GM21367 (cell line): ENCODE measurements at regions not wholly inside any gene's neighbourhood (a gene's known extent, or its start where the extent isn't known, plus 50 kb on each side); places are given as distances from the start of the nearest gene placed in this dataset.
"Not testable (repeated sequence)": the region's sequence is repeated elsewhere in the genome, so short reads cannot be mapped to it uniquely, and the experiment has no call there.

Experiments
- ATAC-seq: cut with Tn5 transposase; IDR thresholded peaks from one replicate; pipeline ENCODE4 v1.9.1; 2021; ENCODE audit not compliant: unreplicated experiment

GRCh38 chr6:126202707-126203106, 137.2 kb upstream of the CENPW start:
- ATAC-seq: no peak

DNA sequence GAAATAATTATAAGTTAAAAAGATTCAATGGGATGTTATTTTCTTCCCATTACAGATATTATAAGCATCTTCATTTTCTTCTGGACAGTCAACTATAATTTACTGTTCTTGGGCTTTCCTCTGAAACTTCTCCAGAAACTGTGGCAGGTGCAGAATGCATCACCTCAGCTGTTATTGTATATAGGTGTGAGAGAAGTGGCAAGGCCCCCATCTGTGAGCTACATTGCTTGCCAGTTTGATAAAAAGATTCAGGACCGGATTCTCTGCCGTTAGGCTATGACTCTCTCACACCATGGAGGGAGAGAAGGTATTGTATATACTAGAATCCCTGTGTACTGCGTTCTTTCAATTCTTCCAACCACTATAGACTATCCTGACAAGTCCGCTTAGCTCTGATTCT, 135.8 kb upstream of the CENPW start:
- no peak for ATAC-seq

DNA sequence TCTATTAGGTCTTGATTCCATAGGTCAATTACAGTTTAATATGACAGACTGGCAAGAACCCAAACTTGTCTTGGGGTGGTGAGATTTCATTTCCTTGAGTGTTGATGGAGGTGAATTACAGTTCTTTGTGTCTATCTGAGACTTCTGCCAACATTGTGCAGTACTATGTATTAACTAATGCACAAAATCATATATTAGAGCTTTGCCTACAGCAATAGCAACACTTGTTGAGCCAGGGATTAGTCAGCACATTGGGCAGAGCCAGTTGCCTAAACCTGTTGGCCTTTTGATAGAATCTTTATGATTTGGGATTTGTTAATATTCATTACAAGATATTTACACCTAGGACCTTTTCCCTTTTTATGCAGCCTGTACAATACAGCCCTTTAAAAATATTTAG, 135.3 kb upstream of the CENPW start:
- no peak for ATAC-seq

- no peak for ATAC-seq
Observed at GRCh38 chr6:126206504-126207246, 133.2 kb upstream of the CENPW start.

DNA sequence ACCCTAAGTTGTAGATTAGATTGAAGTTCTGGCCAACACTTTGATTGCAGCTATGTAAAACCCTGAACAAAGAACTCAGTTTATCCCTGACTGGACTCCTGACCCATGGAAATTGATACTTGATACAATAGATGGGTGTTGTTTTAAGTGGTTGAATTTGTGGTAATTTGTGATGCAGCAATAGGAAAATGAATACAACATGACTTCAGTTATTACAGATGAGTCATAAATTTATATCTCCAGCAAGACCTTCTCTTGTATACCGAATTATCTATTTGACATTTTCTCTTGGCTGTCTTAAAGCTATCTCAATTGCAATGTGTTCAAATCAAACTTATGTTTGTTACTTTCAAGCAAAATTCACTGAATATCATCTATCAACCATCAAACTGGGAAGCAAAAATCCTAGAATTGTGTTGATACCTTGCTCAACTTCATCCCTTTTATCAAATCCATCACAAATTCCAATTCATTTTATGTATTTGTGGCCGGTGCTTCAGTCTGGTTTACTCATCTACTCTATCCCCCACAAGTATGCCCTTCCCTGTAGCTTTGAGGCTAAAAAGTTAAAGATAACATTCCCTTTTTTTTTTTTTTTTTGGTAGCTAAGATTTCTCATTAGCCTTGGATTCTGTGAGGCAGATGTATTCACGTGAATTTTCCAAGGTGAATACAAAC, 129.4 kb upstream of the CENPW start:
- no peak for ATAC-seq

- ATAC-seq: no peak
Observed at GRCh38 chr6:126217497-126217896, 122.4 kb upstream of the CENPW start.

DNA sequence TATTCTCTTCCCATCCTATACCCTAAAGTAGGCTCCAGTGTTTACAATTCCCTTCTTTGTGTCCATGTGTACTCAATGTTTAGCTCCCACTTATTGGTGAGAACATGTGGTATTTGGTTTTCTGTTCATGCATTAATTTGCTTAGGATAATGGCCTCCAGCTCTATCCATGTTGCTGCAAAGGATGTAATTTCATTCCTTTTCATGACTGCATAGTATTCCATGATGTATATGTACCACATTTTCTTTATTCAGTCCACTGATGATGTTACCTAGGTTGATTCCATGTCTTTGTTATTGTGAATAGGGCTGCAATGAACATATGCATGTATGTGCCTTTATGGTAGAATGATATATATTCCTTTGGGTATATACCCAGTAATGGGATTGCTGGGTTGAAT, 119.0 kb upstream of the CENPW start:
- not testable (repeated sequence) for ATAC-seq

DNA sequence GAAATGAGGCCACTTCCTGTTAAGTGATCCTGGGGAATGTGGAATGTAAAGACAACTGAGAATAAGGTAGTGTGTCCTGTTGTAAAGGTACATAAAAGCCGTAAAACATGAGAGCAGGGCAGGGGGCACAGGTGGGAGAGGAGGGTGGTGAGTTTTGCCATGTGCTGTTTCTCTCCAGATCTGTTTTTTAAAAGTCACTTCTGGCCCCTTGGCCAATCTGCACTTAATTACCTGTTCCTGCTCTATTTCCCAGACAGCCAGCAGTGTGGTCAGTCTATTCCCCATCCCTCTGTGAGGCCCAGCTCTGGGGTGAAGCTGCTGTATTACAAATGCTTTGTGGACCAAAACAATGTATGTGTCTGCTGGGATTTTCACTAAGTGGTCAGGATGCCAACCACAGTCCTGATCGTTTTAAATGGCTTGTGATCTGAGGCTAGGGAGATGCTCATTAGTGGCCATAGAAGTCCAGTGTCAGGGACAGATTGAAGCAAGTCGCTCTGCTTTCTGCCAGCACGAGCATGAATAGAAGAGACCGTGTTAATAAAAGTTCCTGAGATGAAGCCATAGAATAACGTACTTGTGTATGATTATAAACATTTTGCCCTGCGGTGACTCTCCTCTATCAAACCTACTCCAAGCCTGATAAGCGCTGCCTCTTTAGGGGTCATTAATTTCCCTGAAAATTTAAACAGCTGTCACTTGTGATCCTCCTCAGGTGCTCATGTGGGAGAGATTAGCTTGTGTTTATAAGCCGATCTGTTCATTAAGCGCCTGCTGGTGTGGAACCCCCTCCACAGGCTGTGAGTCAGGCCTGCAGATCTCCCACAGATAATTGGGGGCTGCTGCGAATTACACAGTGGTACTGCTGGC, 111.8 kb upstream of the CENPW start:
- ATAC-seq: no peak

DNA sequence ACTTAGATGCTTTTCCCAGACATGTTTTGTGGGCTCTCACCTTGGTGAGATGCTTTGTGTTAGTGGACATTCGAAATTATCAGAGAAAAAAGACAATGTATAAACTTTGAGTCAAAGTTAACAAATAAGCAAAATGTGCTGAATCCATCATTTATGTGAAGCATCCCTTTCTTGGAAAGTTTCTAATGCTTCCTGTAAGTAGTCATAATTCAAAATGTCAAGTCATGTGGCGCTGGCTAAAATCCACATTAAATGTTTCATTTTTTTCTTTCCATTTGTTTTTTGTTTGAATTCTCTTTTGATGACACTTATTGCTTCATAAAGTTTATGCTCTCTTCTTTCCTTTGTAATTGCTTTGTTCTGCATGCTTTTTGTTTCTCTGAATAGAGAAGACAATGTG, 107.2 kb upstream of the CENPW start:
- ATAC-seq: no peak

DNA sequence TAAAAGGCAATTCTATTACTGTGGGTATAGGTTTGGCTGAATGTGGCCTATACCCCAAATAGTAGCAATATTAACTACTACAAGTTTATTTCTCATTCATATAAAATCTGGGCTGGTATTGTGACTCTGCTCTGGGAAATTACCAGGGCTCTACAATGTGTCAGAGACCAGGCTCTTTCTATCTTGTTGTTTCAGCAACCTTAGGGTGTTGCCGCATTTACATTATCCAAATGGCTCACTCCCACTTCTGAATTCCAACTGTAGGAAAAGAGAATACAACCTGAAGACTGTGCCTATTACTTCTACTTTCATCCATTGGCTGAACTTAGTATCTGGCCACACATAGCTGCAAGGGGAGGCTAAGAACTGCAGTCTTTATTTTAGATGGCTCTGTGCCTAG, 106.7 kb upstream of the CENPW start:
- no peak for ATAC-seq

GRCh38 chr6:126235363-126235762, 104.6 kb upstream of the CENPW start:
- no peak for ATAC-seq

DNA sequence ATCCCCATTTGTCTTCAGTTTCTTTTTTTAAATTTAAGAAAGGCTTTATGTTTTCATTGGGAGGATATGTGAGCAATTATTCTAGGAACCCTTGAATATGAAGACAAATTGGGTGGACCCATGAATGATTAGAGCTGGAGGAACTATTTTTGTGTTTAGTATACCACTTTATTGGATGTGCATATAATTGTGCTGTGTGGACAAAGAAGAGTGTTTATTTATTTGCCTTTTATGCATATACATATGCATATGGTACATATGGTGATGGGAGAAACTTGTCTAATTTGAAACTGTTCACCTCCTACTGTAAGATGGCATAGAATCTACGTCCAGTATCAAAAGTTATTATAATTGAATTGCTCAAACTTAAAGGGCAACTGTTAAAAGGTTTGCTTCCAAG, 94.8 kb upstream of the CENPW start:
- no peak for ATAC-seq

- ATAC-seq: no peak
Observed at GRCh38 chr6:126252154-126252553, 87.8 kb upstream of the CENPW start.

DNA sequence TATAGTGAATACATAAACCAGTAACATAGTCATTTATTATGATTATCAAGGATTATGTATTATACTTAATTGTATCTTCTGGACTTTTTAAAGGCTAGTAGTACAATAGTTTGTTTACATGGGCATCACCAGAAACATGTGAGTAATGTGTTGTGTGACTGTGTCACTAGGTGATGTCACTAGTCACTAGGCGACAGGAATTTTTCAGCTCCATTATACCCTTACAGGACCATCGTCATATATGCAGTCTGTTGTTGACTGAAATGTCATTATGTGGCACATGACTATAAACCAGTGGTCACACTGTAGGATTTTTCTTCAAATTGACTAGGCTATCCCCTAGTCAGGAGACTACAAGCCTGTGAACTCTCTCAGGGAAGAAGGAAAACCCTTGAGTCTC, 86.5 kb upstream of the CENPW start:
- no peak for ATAC-seq

GRCh38 chr6:126258150-126258549, 81.8 kb upstream of the CENPW start:
- ATAC-seq: no peak

DNA sequence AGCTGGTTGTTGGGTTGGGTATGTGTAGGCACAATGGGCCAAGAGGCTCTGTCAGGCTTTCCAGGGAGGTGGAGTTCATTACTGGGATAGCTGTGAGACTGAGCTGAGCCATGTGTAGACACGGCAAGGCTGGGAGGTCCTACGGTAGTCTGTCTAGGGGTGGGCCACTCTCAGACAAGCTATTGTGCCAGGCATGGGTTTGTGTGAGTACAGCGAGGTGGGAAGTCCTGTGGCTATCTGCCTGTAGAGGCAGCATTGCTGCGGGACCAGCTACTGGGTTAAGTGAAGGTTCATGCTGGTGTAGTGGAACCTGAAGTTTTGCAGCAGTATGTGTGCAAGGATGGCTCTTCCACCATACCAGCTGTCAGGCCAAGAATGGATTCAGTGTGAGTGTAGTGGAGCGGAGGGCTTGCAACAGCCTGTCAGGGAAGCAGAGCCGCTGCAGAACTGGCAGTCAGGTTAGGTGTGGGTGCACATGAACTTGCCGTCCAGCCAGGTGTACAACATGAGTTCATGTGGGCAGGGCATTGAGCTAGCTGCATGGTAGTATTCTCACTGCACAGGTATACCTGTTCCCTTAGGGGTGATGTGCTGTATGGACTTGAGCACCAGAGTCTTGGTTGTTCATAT, 78.0 kb upstream of the CENPW start:
- ATAC-seq: no peak

DNA sequence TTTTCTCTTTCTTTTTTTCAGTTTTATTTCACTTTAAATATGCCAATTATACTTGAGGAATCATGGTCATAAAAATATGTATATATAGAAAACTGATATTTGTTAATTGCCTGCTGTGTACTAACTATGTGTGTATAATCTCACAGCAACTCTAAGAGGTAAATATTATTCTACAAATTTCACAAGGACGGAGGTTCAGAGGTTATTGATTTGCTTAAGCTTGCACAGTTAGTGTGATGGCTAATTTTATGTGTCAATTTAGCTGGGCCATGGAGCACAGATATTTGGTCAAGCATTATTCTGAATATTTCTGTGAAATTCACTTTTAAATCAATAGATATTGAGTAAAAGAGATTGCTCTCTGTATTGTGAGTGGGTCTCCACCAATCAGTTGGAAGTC, 75.7 kb upstream of the CENPW start:
- no peak for ATAC-seq

DNA sequence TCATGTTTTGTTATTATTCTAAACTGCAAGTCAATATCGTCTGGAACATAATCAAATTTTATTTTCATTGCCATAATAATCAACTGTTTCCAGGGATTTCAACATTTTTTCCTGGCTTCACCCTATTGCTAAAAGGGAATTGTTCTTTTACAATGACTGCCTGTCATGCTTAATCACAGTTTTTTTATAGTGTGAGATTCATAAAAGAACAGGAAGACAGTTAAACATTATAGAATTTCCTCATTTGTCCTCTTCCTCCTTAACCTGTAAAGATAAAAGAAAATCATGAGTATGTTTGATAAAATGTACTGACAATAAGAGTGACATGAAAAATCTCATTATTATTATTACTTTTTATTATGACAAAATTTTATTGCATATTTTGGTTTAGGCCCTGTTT, 73.3 kb upstream of the CENPW start:
- no peak for ATAC-seq

GRCh38 chr6:126267626-126268025, 72.3 kb upstream of the CENPW start:
- no peak for ATAC-seq

DNA sequence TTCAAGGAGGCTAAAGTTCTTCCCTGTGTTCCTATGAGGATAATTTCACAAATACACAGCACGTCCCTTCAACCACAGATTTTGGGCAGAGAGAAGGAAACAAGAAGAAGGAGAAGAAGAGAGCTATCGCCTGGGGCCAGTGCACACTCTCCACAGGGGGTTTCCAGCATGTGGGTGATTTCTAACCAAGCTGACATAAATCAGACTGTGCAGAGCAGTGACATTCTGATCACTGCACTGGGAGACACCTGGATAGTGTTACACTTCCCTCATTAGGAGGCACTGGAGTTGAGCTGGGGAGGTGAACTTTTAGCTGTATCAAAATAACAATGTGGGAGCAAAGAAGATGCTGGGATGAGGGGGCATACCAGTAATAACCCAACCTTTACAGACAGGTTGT, 71.8 kb upstream of the CENPW start:
- ATAC-seq: no peak

GRCh38 chr6:126280287-126280686, 59.6 kb upstream of the CENPW start:
- ATAC-seq: no peak
